ENCODE measurements at regions not wholly inside any gene's neighbourhood (a gene's known extent, or its start where the extent isn't known, plus 50 kb on each side); places are given as distances from the start of the nearest gene placed in this dataset.

DNA sequence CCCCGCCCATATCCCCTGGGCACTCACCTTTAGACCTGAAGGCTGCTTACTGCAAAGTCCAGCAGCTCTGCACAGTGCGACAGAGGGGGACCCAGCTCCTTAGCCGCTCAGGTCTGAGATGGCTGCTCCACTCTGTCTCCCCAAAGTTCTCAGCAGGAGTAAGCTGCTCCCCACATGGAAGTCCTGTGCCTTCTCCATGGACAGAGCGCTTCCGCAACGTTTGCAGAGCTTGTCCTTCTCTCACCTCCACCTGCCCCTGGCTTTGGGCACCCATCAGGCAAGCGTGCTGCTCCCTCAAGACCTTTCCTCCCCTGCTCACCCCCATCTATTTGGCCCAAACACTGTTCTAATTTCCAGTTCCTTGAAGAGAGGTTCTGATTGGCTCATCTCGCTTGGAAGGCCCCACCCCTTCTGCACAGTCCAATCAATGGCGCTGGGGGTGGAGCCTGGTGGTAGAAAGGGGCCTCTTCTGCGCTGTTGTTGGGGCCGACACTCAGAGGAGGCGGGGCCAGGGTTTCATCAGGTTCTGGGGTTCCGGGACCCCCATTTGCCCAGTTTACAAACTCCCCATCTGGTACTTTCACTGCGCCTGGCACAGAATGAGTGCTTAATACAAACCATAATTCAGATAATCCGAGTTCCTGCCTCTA lies 137.2 kb downstream of the CYLD start:
- intact Hi-C loops (cut with micrococcal nuclease) (no loop called here), dilution Hi-C loops (cut with MboI; ENCODE audit: extremely low pct_ligation_motif_present, low sequenced_read_pairs) (no loop called here)
- ChIA-PET POLR2A (no interaction called here), CTCF (no interaction called here)
- H3K36me3 ChIP-seq (ENCODE audit: control insufficient read depth in 2 of 2, extremely low read depth in 1 of 2, insufficient read depth in 2 of 2, low read length in 2 of 2), result no peaks in the 10 kb centered on the region
- no peak overlapping the region for H3K4me2 ChIP-seq (ENCODE audit: insufficient read depth, low read length)
- TF ChIP-seq GATA2 (IDR thresholded peaks at IDR 0.05; ENCODE audit: insufficient read depth, insufficient read length, low read depth, low read length) (no peak), FOS (IDR thresholded peaks at IDR 0.05; ENCODE audit: borderline replicate concordance, insufficient read depth, low read length) (no peak), POLR2A (IDR thresholded peaks at IDR 0.05; ENCODE audit: low read depth, low read length) (no peak), MYC (IDR thresholded peaks at IDR 0.05; ENCODE audit: low read depth, low read length) (no peak), JUN (IDR thresholded peaks at IDR 0.05; ENCODE audit: borderline replicate concordance, insufficient read depth, insufficient read length, low read depth) (no peak), EZH2 (IDR thresholded peaks at IDR 0.05; ENCODE audit: borderline replicate concordance, low read depth, low read length, severe bottlenecking) (no peak)
- H3K79me2 ChIP-seq (ENCODE audit: control insufficient read depth, insufficient read depth, low read length), result no peaks in the 10 kb centered on the region
- DNase-seq (ENCODE audit: low read depth, low spot score) (no peak), FAIRE-seq (no peak)
- H3K4me3 ChIP-seq (replicated peaks in 1 of 3; ENCODE audit: insufficient read depth in 1 of 3, low read depth in 1 of 3, low read length in 3 of 3), result no peak overlapping the region
- no peak overlapping the region for H3K9ac ChIP-seq (replicated peaks; ENCODE audit: extremely low read depth, insufficient read depth, low read length)
- H3K9me1 ChIP-seq (replicated peaks; ENCODE audit: control insufficient read depth, extremely low read depth, insufficient read depth, low read length), result no peaks in the 10 kb centered on the region
- no peaks in the 10 kb centered on the region for H3K9me3 ChIP-seq (replicated peaks; ENCODE audit: control insufficient read depth, insufficient read depth, low read length)
- no peak overlapping the region for H3K27ac ChIP-seq (ENCODE audit: insufficient read depth, low read depth, low read length)
- no peak overlapping the region for H2AFZ ChIP-seq (ENCODE audit: low read depth, low read length)
- no TSS peak for BruUV-seq (replicated peaks)
- no peaks in the 10 kb centered on the region for H3K27me3 ChIP-seq (ENCODE audit: control insufficient read depth in 2 of 2, insufficient read depth in 2 of 2, low read length in 2 of 2)
- H3K4me1 ChIP-seq (ENCODE audit: control insufficient read depth, extremely low read depth, insufficient read depth, low read length), result no peaks in the 10 kb centered on the region
- H4K20me1 ChIP-seq (replicated peaks; ENCODE audit: control insufficient read depth, extremely low read depth, insufficient read depth, low read length), result no peaks in the 10 kb centered on the region

DNA sequence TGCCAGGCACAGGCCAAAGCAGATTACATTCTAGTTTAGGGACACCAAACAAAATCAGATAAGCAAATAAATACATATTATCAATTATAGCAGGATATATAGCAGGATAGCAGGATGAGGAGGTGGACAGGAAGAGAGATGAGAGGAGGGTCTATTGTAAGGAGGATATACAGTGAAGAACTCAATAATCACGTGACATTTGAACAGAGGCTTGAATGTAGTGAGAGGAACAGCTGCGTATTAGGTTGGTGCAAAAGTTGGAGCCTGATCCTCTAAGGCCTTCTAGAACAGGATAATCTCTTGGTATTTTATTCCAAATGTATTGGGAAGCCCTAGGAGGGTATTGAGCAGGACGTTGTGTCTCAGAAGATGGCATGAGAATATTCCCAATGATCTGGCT lies 136.7 kb downstream of the CYLD start:
- H3K36me3 ChIP-seq (ENCODE audit: control insufficient read depth in 2 of 2, extremely low read depth in 1 of 2, insufficient read depth in 2 of 2, low read length in 2 of 2), result no peaks in the 10 kb centered on the region
- ChIA-PET CTCF (no interaction called here), POLR2A (no interaction called here)
- no peaks in the 10 kb centered on the region for H3K9me3 ChIP-seq (replicated peaks; ENCODE audit: control insufficient read depth, insufficient read depth, low read length)
- dilution Hi-C loops (cut with MboI; ENCODE audit: extremely low pct_ligation_motif_present, low sequenced_read_pairs) (no loop called here), intact Hi-C loops (cut with micrococcal nuclease) (no loop called here)
- no peaks in the 10 kb centered on the region for H3K27me3 ChIP-seq (ENCODE audit: control insufficient read depth in 2 of 2, insufficient read depth in 2 of 2, low read length in 2 of 2)
- H3K79me2 ChIP-seq (ENCODE audit: control insufficient read depth, insufficient read depth, low read length), result no peaks in the 10 kb centered on the region
- no peak overlapping the region for H3K4me3 ChIP-seq (replicated peaks in 1 of 3; ENCODE audit: insufficient read depth in 1 of 3, low read depth in 1 of 3, low read length in 3 of 3)
- H3K4me1 ChIP-seq (ENCODE audit: control insufficient read depth, extremely low read depth, insufficient read depth, low read length), result no peaks in the 10 kb centered on the region
- FAIRE-seq (no peak), DNase-seq (ENCODE audit: low read depth, low spot score) (no peak)
- H3K27ac ChIP-seq (ENCODE audit: insufficient read depth, low read depth, low read length), result no peak overlapping the region
- BruUV-seq (replicated peaks), result no TSS peak
- no peak overlapping the region for H3K4me2 ChIP-seq (ENCODE audit: insufficient read depth, low read length)
- no peaks in the 10 kb centered on the region for H3K9me1 ChIP-seq (replicated peaks; ENCODE audit: control insufficient read depth, extremely low read depth, insufficient read depth, low read length)
- H3K9ac ChIP-seq (replicated peaks; ENCODE audit: extremely low read depth, insufficient read depth, low read length), result no peak overlapping the region
- no peaks in the 10 kb centered on the region for H4K20me1 ChIP-seq (replicated peaks; ENCODE audit: control insufficient read depth, extremely low read depth, insufficient read depth, low read length)
- TF ChIP-seq, protein P1, sequence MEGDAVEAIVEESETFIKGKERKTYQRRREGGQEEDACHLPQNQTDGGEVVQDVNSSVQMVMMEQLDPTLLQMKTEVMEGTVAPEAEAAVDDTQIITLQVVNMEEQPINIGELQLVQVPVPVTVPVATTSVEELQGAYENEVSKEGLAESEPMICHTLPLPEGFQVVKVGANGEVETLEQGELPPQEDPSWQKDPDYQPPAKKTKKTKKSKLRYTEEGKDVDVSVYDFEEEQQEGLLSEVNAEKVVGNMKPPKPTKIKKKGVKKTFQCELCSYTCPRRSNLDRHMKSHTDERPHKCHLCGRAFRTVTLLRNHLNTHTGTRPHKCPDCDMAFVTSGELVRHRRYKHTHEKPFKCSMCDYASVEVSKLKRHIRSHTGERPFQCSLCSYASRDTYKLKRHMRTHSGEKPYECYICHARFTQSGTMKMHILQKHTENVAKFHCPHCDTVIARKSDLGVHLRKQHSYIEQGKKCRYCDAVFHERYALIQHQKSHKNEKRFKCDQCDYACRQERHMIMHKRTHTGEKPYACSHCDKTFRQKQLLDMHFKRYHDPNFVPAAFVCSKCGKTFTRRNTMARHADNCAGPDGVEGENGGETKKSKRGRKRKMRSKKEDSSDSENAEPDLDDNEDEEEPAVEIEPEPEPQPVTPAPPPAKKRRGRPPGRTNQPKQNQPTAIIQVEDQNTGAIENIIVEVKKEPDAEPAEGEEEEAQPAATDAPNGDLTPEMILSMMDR (IDR thresholded peaks at IDR 0.05; ENCODE audit: extremely low read depth in 1 of 2, insufficient read depth in 1 of 2, low read depth in 1 of 2, low read length in 2 of 2), result no peak
- TF ChIP-seq, protein P2, sequence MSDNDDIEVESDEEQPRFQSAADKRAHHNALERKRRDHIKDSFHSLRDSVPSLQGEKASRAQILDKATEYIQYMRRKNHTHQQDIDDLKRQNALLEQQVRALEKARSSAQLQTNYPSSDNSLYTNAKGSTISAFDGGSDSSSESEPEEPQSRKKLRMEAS (IDR thresholded peaks at IDR 0.05; ENCODE audit: insufficient read depth, insufficient read length), result no peak
- TF ChIP-seq EZH2 (IDR thresholded peaks at IDR 0.05; ENCODE audit: borderline replicate concordance, low read depth, low read length, severe bottlenecking), result no peak
- no peak for TF ChIP-seq POLR2AphosphoS5 (IDR thresholded peaks at IDR 0.05; ENCODE audit: insufficient read depth, low read depth, low read length)
- TF ChIP-seq POLR2A (IDR thresholded peaks at IDR 0.05; ENCODE audit: low read depth, low read length), result no peak
- TF ChIP-seq GATA2 (IDR thresholded peaks at IDR 0.05; ENCODE audit: insufficient read depth, insufficient read length, low read depth, low read length), result no peak
- TF ChIP-seq JUN (IDR thresholded peaks at IDR 0.05; ENCODE audit: borderline replicate concordance, insufficient read depth, insufficient read length, low read depth), result no peak
- no peak for TF ChIP-seq MYC (IDR thresholded peaks at IDR 0.05; ENCODE audit: low read depth, low read length)
- TF ChIP-seq FOS (IDR thresholded peaks at IDR 0.05; ENCODE audit: borderline replicate concordance, insufficient read depth, low read length), result no peak
- H2AFZ ChIP-seq (ENCODE audit: low read depth, low read length), result no peak overlapping the region

Measured in endothelial cell of umbilical vein (primary cell).